ENCODE measurements at regions not wholly inside any gene's neighbourhood (a gene's known extent, or its start where the extent isn't known, plus 50 kb on each side); places are given as distances from the start of the nearest gene placed in this dataset.

GRCh38 chr12:78418919-78419318 is 445.7 kb upstream of the SYT1 start:
- no peak for TF ChIP-seq CTCF (IDR thresholded peaks at IDR 0.05; ENCODE audit: insufficient read depth, low read depth, low read length, missing control alignments)
- H3K4me3 ChIP-seq (ENCODE audit: low read length) = no peak overlapping the region
- DNase-seq (ENCODE audit: low read depth) = no peak

GRCh38 chr12:78419513-78419912 is 445.1 kb upstream of the SYT1 start:
- no peak for DNase-seq (ENCODE audit: low read depth)
- no peak for TF ChIP-seq CTCF (IDR thresholded peaks at IDR 0.05; ENCODE audit: insufficient read depth, low read depth, low read length, missing control alignments)
- H3K4me3 ChIP-seq (ENCODE audit: low read length) = no peak overlapping the region

- DNase-seq (ENCODE audit: low read depth) = no peak
- no peak overlapping the region for H3K4me3 ChIP-seq (ENCODE audit: low read length)
- TF ChIP-seq CTCF (IDR thresholded peaks at IDR 0.05; ENCODE audit: insufficient read depth, low read depth, low read length, missing control alignments) = no peak
Observed at GRCh38 chr12:78420991-78421390, 443.6 kb upstream of the SYT1 start.

GRCh38 chr12:78430551-78430950 is 434.0 kb upstream of the SYT1 start:
- DNase-seq (ENCODE audit: low read depth) = no peak
- no peak overlapping the region for H3K4me3 ChIP-seq (ENCODE audit: low read length)
- no peak for TF ChIP-seq CTCF (IDR thresholded peaks at IDR 0.05; ENCODE audit: insufficient read depth, low read depth, low read length, missing control alignments)

- no peak for TF ChIP-seq CTCF (IDR thresholded peaks at IDR 0.05; ENCODE audit: insufficient read depth, low read depth, low read length, missing control alignments)
- no peak for DNase-seq (ENCODE audit: low read depth)
- no peak overlapping the region for H3K4me3 ChIP-seq (ENCODE audit: low read length)
Observed at GRCh38 chr12:78431931-78432330, 432.6 kb upstream of the SYT1 start.

GRCh38 chr12:78439666-78440065 is 424.9 kb upstream of the SYT1 start:
- H3K4me3 ChIP-seq (ENCODE audit: low read length) = no peak overlapping the region
- no peak for TF ChIP-seq CTCF (IDR thresholded peaks at IDR 0.05; ENCODE audit: insufficient read depth, low read depth, low read length, missing control alignments)
- DNase-seq (ENCODE audit: low read depth) = no peak

- TF ChIP-seq CTCF (IDR thresholded peaks at IDR 0.05; ENCODE audit: insufficient read depth, low read depth, low read length, missing control alignments) = no peak
- no peak for DNase-seq (ENCODE audit: low read depth)
- no peak overlapping the region for H3K4me3 ChIP-seq (ENCODE audit: low read length)
Observed at GRCh38 chr12:78441737-78442453, 422.7 kb upstream of the SYT1 start.

All from epithelial cell of esophagus (primary cell).